RWPE2 (cell line): ENCODE measurements at regions not wholly inside any gene's neighbourhood (a gene's known extent, or its start where the extent isn't known, plus 50 kb on each side); places are given as distances from the start of the nearest gene placed in this dataset.

Experiments
- ATAC-seq: fragments of 200-7000 bp; cut with Tn5 transposase; 3 replicates; pipeline ENCODE4 v1.9.1; 2021; ENCODE audit warnings: low read depth
- DNase-seq: peaks from one replicate; pipeline ENCODE4 v3.0.0-alpha.2; 2020; ENCODE audit warnings: low spot score
- H3K27ac ChIP-seq: fragments of 450-650 bp; 2 replicates; pipeline ENCODE4 v1.5.1; 2017; ENCODE audit warnings: mild to moderate bottlenecking; ENCODE audit not compliant: poor library complexity, severe bottlenecking
- H3K27me3 ChIP-seq: fragments of 250-450 bp; sonication (Bioruptor Pico); 2 replicates; pipeline ENCODE4 v1.5.1; 2021; ENCODE audit warnings: mild to moderate bottlenecking, moderate library complexity; ENCODE audit not compliant: insufficient read depth, poor library complexity, severe bottlenecking
- H3K36me3 ChIP-seq: fragments of 250-450 bp; sonication (Bioruptor Pico); 2 replicates; pipeline ENCODE4 v1.5.1; 2020; ENCODE audit warnings: low read depth, mild to moderate bottlenecking, moderate library complexity
- H3K4me1 ChIP-seq: fragments of 250-450 bp; sonication (Bioruptor Pico); 2 replicates; pipeline ENCODE4 v1.5.1; 2021; ENCODE audit warnings: mild to moderate bottlenecking, moderate library complexity; ENCODE audit not compliant: insufficient read depth, poor library complexity, severe bottlenecking
- H3K4me3 ChIP-seq: fragments of 250-450 bp; sonication (Bioruptor Pico); 2 replicates; pipeline ENCODE4 v1.5.1; 2021; ENCODE audit warnings: mild to moderate bottlenecking, moderate library complexity; ENCODE audit not compliant: severe bottlenecking
- H3K9me3 ChIP-seq: fragments of 250-450 bp; sonication (Bioruptor Pico); 2 replicates; pipeline ENCODE4 v1.5.1; 2021; ENCODE audit warnings: mild to moderate bottlenecking, moderate library complexity; ENCODE audit not compliant: severe bottlenecking
- CTCF ChIP-seq: fragments of 450-650 bp; IDR thresholded peaks from one replicate; pipeline ENCODE4 v1.5.1; 2017; ENCODE audit warnings: mild to moderate bottlenecking, moderate library complexity; ENCODE audit not compliant: poor library complexity, severe bottlenecking

GRCh38 chr13:75196147-75196837, 285.7 kb downstream of the TBC1D4 start:
- H3K36me3 ChIP-seq = no peaks in the 10 kb centered on the region
- H3K4me3 ChIP-seq = no peak overlapping the region
- no peak for DNase-seq
- ATAC-seq = no peak
- TF ChIP-seq CTCF = no peak
- H3K4me1 ChIP-seq = no peaks in the 10 kb centered on the region
- H3K27ac ChIP-seq = no peak overlapping the region
- no peaks in the 10 kb centered on the region for H3K27me3 ChIP-seq
- H3K9me3 ChIP-seq = no peaks in the 10 kb centered on the region

- DNase-seq = no peak
- Histone ChIP-seq H3K27me3 (no peaks in the 10 kb centered on the region), H3K4me3 (no peak overlapping the region), H3K27ac (no peak overlapping the region), H3K9me3 (no peaks in the 10 kb centered on the region), H3K4me1 (no peaks in the 10 kb centered on the region), H3K36me3 (no peaks in the 10 kb centered on the region)
- no peak for ATAC-seq
- TF ChIP-seq CTCF = no peak
These were observed 286.3 kb downstream of the TBC1D4 start for GRCh38 chr13:75195495-75196146.

DNA sequence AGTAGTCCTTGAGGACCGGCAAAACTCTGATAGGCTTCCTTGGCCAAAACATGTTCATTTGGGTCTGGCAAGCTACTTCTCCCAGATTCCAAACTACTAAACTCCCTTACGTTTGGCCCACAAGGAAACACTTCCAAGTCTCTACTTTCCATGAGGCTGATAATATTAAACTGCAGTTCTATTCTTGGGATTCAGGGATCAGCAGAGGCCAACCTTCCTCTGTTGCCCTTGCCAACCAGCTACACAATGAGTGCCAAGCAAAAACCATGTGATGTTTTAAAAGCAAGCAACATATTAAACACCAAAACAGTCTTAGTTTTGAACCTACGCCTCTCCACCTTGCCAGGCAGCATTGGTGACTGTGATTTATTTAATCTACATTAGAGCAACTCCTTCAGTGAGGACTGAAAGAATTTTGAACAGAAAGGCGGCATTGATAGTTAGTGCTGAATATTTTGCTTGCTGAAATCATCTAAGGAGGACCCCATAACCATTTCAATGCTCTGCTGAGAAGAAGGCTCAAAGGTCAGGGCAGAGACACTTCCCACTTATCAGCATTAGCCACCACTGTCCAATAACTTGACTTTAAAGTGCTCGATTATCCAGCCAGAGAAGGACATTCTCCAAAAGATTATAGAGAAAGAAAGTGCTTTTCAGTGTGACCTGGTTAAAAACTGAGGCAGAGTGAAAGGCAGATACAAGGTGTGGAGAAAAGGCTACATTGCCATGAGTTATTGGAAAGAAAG, 287.1 kb downstream of the TBC1D4 start:
- Histone ChIP-seq H3K9me3 (no peaks in the 10 kb centered on the region), H3K27ac (no peak overlapping the region), H3K4me1 (no peaks in the 10 kb centered on the region), H3K4me3 (no peak overlapping the region), H3K27me3 (no peaks in the 10 kb centered on the region), H3K36me3 (no peaks in the 10 kb centered on the region)
- ATAC-seq (no peak), DNase-seq (no peak)
- no peak for TF ChIP-seq CTCF

GRCh38 chr13:75186379-75186778, 295.6 kb downstream of the TBC1D4 start:
- no peak overlapping the region for H3K4me3 ChIP-seq
- no peak overlapping the region for H3K27ac ChIP-seq
- no peaks in the 10 kb centered on the region for H3K27me3 ChIP-seq
- H3K9me3 ChIP-seq = no peaks in the 10 kb centered on the region
- H3K4me1 ChIP-seq = peaks cover 10% of the 10 kb centered on the region
- DNase-seq (no peak), ATAC-seq (no peak)
- no peaks in the 10 kb centered on the region for H3K36me3 ChIP-seq
- no peak for TF ChIP-seq CTCF

GRCh38 chr13:75181906-75182305, 300.1 kb downstream of the TBC1D4 start:
- H3K4me3 ChIP-seq = no peak overlapping the region
- peaks cover 19% of the 10 kb centered on the region for H3K4me1 ChIP-seq
- no peaks in the 10 kb centered on the region for H3K36me3 ChIP-seq
- no peaks in the 10 kb centered on the region for H3K9me3 ChIP-seq
- ATAC-seq = peak; percentile 54
- no peaks in the 10 kb centered on the region for H3K27me3 ChIP-seq
- no peak for DNase-seq
- H3K27ac ChIP-seq = peak overlapping the region; percentile 60
- TF ChIP-seq CTCF = no peak
